ENCODE measurements at regions not wholly inside any gene's neighbourhood (a gene's known extent, or its start where the extent isn't known, plus 50 kb on each side); places are given as distances from the start of the nearest gene placed in this dataset.
"Not testable (repeated sequence)": the region's sequence is repeated elsewhere in the genome, so short reads cannot be mapped to it uniquely, and the experiment has no call there.

- no peak for DNase-seq (ENCODE audit: low spot score)
Measured at GRCh38 chr20:12737900-12738299, 270.9 kb upstream of the SPTLC3 start.

GRCh38 chr20:12740647-12741046 lies 268.1 kb upstream of the SPTLC3 start:
- DNase-seq (ENCODE audit: low spot score) = no peak

GRCh38 chr20:12744037-12744436 lies 264.7 kb upstream of the SPTLC3 start:
- no peak for DNase-seq (ENCODE audit: low spot score)

- DNase-seq (ENCODE audit: low spot score) = no peak
Measured at GRCh38 chr20:12748359-12748994, 260.3 kb upstream of the SPTLC3 start.

GRCh38 chr20:12750221-12750620 lies 258.6 kb upstream of the SPTLC3 start:
- no peak for DNase-seq (ENCODE audit: low spot score)

GRCh38 chr20:12752900-12753693 lies 255.7 kb upstream of the SPTLC3 start:
- DNase-seq (ENCODE audit: low spot score) = not testable (repeated sequence)

- not testable (repeated sequence) for DNase-seq (ENCODE audit: low spot score)
Measured at GRCh38 chr20:12753742-12754141, 255.0 kb upstream of the SPTLC3 start.

- DNase-seq (ENCODE audit: low spot score) = not testable (repeated sequence)
Measured at GRCh38 chr20:12759493-12759892, 249.3 kb upstream of the SPTLC3 start.

- no peak for DNase-seq (ENCODE audit: low spot score)
Measured at GRCh38 chr20:12762725-12763124, 246.0 kb upstream of the SPTLC3 start.

- no peak for DNase-seq (ENCODE audit: low spot score)
Measured at GRCh38 chr20:12763406-12763805, 245.4 kb upstream of the SPTLC3 start.

GRCh38 chr20:12764053-12764452 lies 244.7 kb upstream of the SPTLC3 start:
- no peak for DNase-seq (ENCODE audit: low spot score)

GRCh38 chr20:12764851-12765250 lies 243.9 kb upstream of the SPTLC3 start:
- DNase-seq (ENCODE audit: low spot score) = no peak

GRCh38 chr20:12773936-12774335 lies 234.8 kb upstream of the SPTLC3 start:
- no peak for DNase-seq (ENCODE audit: low spot score)

GRCh38 chr20:12775041-12775440 lies 233.7 kb upstream of the SPTLC3 start:
- DNase-seq (ENCODE audit: low spot score) = no peak

- no peak for DNase-seq (ENCODE audit: low spot score)
Measured at GRCh38 chr20:12777016-12777415, 231.8 kb upstream of the SPTLC3 start.

- DNase-seq (ENCODE audit: low spot score) = no peak
Measured at GRCh38 chr20:12786276-12786675, 222.5 kb upstream of the SPTLC3 start.

GRCh38 chr20:12788632-12789299 lies 220.0 kb upstream of the SPTLC3 start:
- DNase-seq (ENCODE audit: low spot score) = no peak

GRCh38 chr20:12790859-12791258 lies 217.9 kb upstream of the SPTLC3 start:
- no peak for DNase-seq (ENCODE audit: low spot score)

GRCh38 chr20:12798286-12798685 lies 210.5 kb upstream of the SPTLC3 start:
- no peak for DNase-seq (ENCODE audit: low spot score)

- DNase-seq (ENCODE audit: low spot score) = no peak
Measured at GRCh38 chr20:12808006-12808567, 200.7 kb upstream of the SPTLC3 start.

GRCh38 chr20:12815231-12815768 lies 193.5 kb upstream of the SPTLC3 start:
- DNase-seq (ENCODE audit: low spot score) = no peak

GRCh38 chr20:12815778-12816408 lies 192.9 kb upstream of the SPTLC3 start:
- no peak for DNase-seq (ENCODE audit: low spot score)

All from LoVo (cell line).